Skin of body (tissue), 1 donor: ENCODE measurements at regions not wholly inside any gene's neighbourhood (a gene's known extent, or its start where the extent isn't known, plus 50 kb on each side); places are given as distances from the start of the nearest gene placed in this dataset.

Experiments
- DNase-seq: peaks from one replicate; lab custom pipeline; 2025; lab: John Stamatoyannopoulos, UW

- DNase-seq: no peak
Measured at GRCh38 chr5:74428275-74428674, 212.3 kb downstream of the ENC1 start.

GRCh38 chr5:74426506-74426905 lies 214.0 kb downstream of the ENC1 start:
- DNase-seq: no peak

- no peak for DNase-seq
Measured at GRCh38 chr5:74424162-74424868, 216.2 kb downstream of the ENC1 start.

- DNase-seq: no peak
Measured at GRCh38 chr5:74423383-74423782, 217.1 kb downstream of the ENC1 start.

- no peak for DNase-seq
Measured at GRCh38 chr5:74422671-74423070, 217.9 kb downstream of the ENC1 start.

- DNase-seq: no peak
Measured at GRCh38 chr5:74422030-74422429, 218.5 kb downstream of the ENC1 start.

GRCh38 chr5:74421377-74421776 lies 219.2 kb downstream of the ENC1 start:
- no peak for DNase-seq

GRCh38 chr5:74420947-74421346 lies 219.6 kb downstream of the ENC1 start:
- no peak for DNase-seq

- DNase-seq: no peak
Measured at GRCh38 chr5:74420220-74420619, 220.3 kb downstream of the ENC1 start.

GRCh38 chr5:74419468-74419867 lies 221.1 kb downstream of the ENC1 start:
- DNase-seq: no peak

GRCh38 chr5:74418709-74419108 lies 221.8 kb downstream of the ENC1 start:
- DNase-seq: no peak

- no peak for DNase-seq
Measured at GRCh38 chr5:74418261-74418660, 222.3 kb downstream of the ENC1 start.

- no peak for DNase-seq
Measured at GRCh38 chr5:74415695-74416102, 224.8 kb downstream of the ENC1 start.

GRCh38 chr5:74414228-74414627 lies 226.3 kb downstream of the ENC1 start:
- no peak for DNase-seq

- no peak for DNase-seq
Measured at GRCh38 chr5:74413403-74414048, 227.0 kb downstream of the ENC1 start.

GRCh38 chr5:74412066-74412465 lies 228.5 kb downstream of the ENC1 start:
- DNase-seq: no peak

- no peak for DNase-seq
Measured at GRCh38 chr5:74409712-74410111, 230.8 kb downstream of the ENC1 start.

GRCh38 chr5:74409166-74409706 lies 231.3 kb downstream of the ENC1 start:
- DNase-seq: no peak

GRCh38 chr5:74408150-74409043 lies 232.1 kb downstream of the ENC1 start:
- no peak for DNase-seq

- no peak for DNase-seq
Measured at GRCh38 chr5:74407701-74408100, 232.8 kb downstream of the ENC1 start.

GRCh38 chr5:74406844-74407243 lies 233.7 kb downstream of the ENC1 start:
- no peak for DNase-seq

GRCh38 chr5:74405593-74405992 lies 234.9 kb downstream of the ENC1 start:
- no peak for DNase-seq
